ENCODE measurements at regions not wholly inside any gene's neighbourhood (a gene's known extent, or its start where the extent isn't known, plus 50 kb on each side); places are given as distances from the start of the nearest gene placed in this dataset.

GRCh38 chr1:239675735-239676134 is 289.4 kb downstream of the CHRM3 start (continued):
- TF ChIP-seq ZNF281 (CRISPR knock-in tag; IDR thresholded peaks at IDR 0.05) (no peak), ESRRA (CRISPR knock-in tag; IDR thresholded peaks at IDR 0.05; ENCODE audit: borderline replicate concordance) (no peak), ZNF121 (CRISPR knock-in tag; IDR thresholded peaks at IDR 0.05) (no peak), ZNF512 (CRISPR knock-in tag; IDR thresholded peaks at IDR 0.05; ENCODE audit: borderline replicate concordance) (no peak), ZNF425 (CRISPR knock-in tag; conservative IDR thresholded peaks at IDR 0.05) (no peak), ZNF317 (CRISPR knock-in tag; IDR thresholded peaks at IDR 0.05; ENCODE audit: borderline replicate concordance, low read depth) (no peak), NR3C1 (CRISPR knock-in tag; conservative IDR thresholded peaks at IDR 0.05; ENCODE audit: low read depth) (no peak), PREB (CRISPR knock-in tag; IDR thresholded peaks at IDR 0.05; ENCODE audit: borderline replicate concordance) (no peak), JAZF1 (CRISPR knock-in tag; IDR thresholded peaks at IDR 0.05) (no peak), CDX4 (CRISPR knock-in tag; IDR thresholded peaks at IDR 0.05; ENCODE audit: borderline replicate concordance) (no peak)

GRCh38 chr1:239676522-239677273 is 290.3 kb downstream of the CHRM3 start:
- peaks cover 36% of the 10 kb centered on the region for H3K4me1 Mint-ChIP-seq

More at GRCh38 chr1:239676522-239677273, 290.3 kb downstream of the CHRM3 start:
- ChIA-PET CTCF (interaction anchor here (0.8 to 1.5 kb wide), 3 partner anchors 10 to 310 kb away, joined by 3 to 4 read pairs (median 3); no protein-coding TSS in a partner anchor), POLR2A (no interaction called here)
- TF ChIP-seq GRHL2 (CRISPR knock-in tag; IDR thresholded peaks at IDR 0.05; ENCODE audit: insufficient replicate concordance, severe bottlenecking): no peak
- TF ChIP-seq MXD4 (CRISPR knock-in tag; IDR thresholded peaks at IDR 0.05; ENCODE audit: borderline replicate concordance): no peak
- TF ChIP-seq ARID4B (CRISPR knock-in tag; IDR thresholded peaks at IDR 0.05; ENCODE audit: borderline replicate concordance): no peak
- TF ChIP-seq STAT6 (CRISPR knock-in tag; conservative IDR thresholded peaks at IDR 0.05; ENCODE audit: low read depth): no peak
- TF ChIP-seq SMAD3 (CRISPR knock-in tag; IDR thresholded peaks at IDR 0.05; ENCODE audit: borderline replicate concordance): no peak
- no peak for TF ChIP-seq ZNF416 (CRISPR knock-in tag; IDR thresholded peaks at IDR 0.05)
- H3K9me3 Mint-ChIP-seq: peaks cover 7% of the 10 kb centered on the region; the same call in 1 of the 2 replicates
- H3K27ac Mint-ChIP-seq: no peak overlapping the region
- no peak overlapping the region for H3K4me3 Mint-ChIP-seq
- DNase-seq (ENCODE audit: low spot score) (no peak), ATAC-seq (peak; percentile 92)
- no peaks in the 10 kb centered on the region for H3K27me3 Mint-ChIP-seq (ENCODE audit: low read depth)
- peaks cover 11% of the 10 kb centered on the region for H3K36me3 Mint-ChIP-seq

All from WTC11 (cell line).